HepG2 (cell line): ENCODE measurements at regions not wholly inside any gene's neighbourhood (a gene's known extent, or its start where the extent isn't known, plus 50 kb on each side); places are given as distances from the start of the nearest gene placed in this dataset.

ENCODE experiments used
- ATAC-seq: fragments of 200-7000 bp; cut with Tn5 transposase; 3 replicates; pipeline ENCODE4 v1.9.1; 2020; ENCODE audit warnings: mild to moderate bottlenecking, moderate library complexity
- BruUV-seq: library from RNA; stranded (reverse); fragments of 400-500 nt; replicated peaks from 2 replicates; lab custom pipeline; 2021; lab: Mats Ljungman, UMichigan
- CTCF ChIA-PET: fragments of 300-600 bp; formaldehyde crosslinking; extraction: SDS; loops from one replicate; lab custom pipeline; 2021; ENCODE audit warnings: low total read pairs, inconsistent platforms, low intra/inter-chr PET ratio; lab: Yijun Ruan, JAX
- POLR2A ChIA-PET: fragments of 350-600 bp; sonication (Branson Sonifier 250); formaldehyde crosslinking; loops from one replicate; lab custom pipeline; 2020; ENCODE audit warnings: antibody characterized with exemption, inconsistent platforms; lab: Yijun Ruan, JAX
- DNase-seq: peaks from one replicate; pipeline ENCODE4 v3.0.0-alpha.2; 2015; ENCODE audit warnings: low spot score
- FAIRE-seq: peaks from 3 replicates; lab custom pipeline; 2011; peaks lifted over from hg19 to GRCh38; lab: Jason Lieb, UNC
- H2AFZ ChIP-seq: one replicate; pipeline ENCODE4 v1.6.1; 2011; ENCODE audit warnings: low read length, inconsistent platforms
- H3K27ac ChIP-seq: fragments of 300-600 bp; 3 replicates; pipeline ENCODE4 v1.8.0; 2011; ENCODE audit warnings: mixed run types, mild to moderate bottlenecking, mixed read lengths, low read length, inconsistent platforms; ENCODE audit not compliant: insufficient read depth; ENCODE audit errors: extremely low read length
- H3K27me3 ChIP-seq, 2 experiments: fragments of 200-600 bp in 1 of 2; 2 replicates in 1 of 2; 3 replicates in 1 of 2; pipeline versions ENCODE4 v1.6.0 to v1.8.0; 2011; ENCODE audit warnings: low read length in 2 of 2, mild to moderate bottlenecking in 2 of 2, moderate library complexity in 2 of 2, inconsistent platforms in 1 of 2; ENCODE audit not compliant: insufficient read depth in 2 of 2, control insufficient read depth in 1 of 2
- H3K36me3 ChIP-seq, 2 experiments: fragments of 200-600 bp in 1 of 2; replicated peaks in 1 of 2; 2 replicates in 1 of 2; 3 replicates in 1 of 2; pipeline versions ENCODE4 v1.5.1 to v1.8.0; 2011; ENCODE audit warnings: low read length in 2 of 2, inconsistent platforms in 1 of 2; ENCODE audit not compliant: insufficient read depth in 2 of 2, control insufficient read depth in 1 of 2
- H3K4me1 ChIP-seq: 2 replicates; pipeline ENCODE4 v1.5.1; 2012; ENCODE audit warnings: low read length, inconsistent platforms; ENCODE audit not compliant: insufficient read depth
- H3K4me2 ChIP-seq: 2 replicates; pipeline ENCODE4 v1.6.0; 2011; ENCODE audit warnings: low read depth, low read length, inconsistent platforms
- H3K4me3 ChIP-seq, 3 experiments: fragments of 200-600 bp in 1 of 3; sonication (generic), shearing (Covaris generic) in 1 of 3; replicated peaks in 1 of 3; 2 replicates each; pipeline ENCODE4 v1.5.1; 2011 to 2016; ENCODE audit warnings: low read length in 3 of 3, inconsistent platforms in 2 of 3, low read depth in 2 of 3, mild to moderate bottlenecking in 2 of 3, control low read depth in 1 of 3, mixed read lengths in 1 of 3; ENCODE audit not compliant: insufficient read depth in 1 of 3
- H3K79me2 ChIP-seq: one replicate; pipeline ENCODE4 v1.6.1; 2011; ENCODE audit warnings: low read length, inconsistent platforms; ENCODE audit not compliant: insufficient read depth
- H3K9ac ChIP-seq: 2 replicates; pipeline ENCODE4 v1.6.0; 2011; ENCODE audit warnings: mild to moderate bottlenecking, low read depth, low read length, inconsistent platforms; ENCODE audit not compliant: insufficient read depth
- H3K9me3 ChIP-seq: 2 replicates; pipeline ENCODE4 v1.5.1; 2012; ENCODE audit warnings: mild to moderate bottlenecking, low read length
- H4K20me1 ChIP-seq: 2 replicates; pipeline ENCODE4 v1.6.0; 2011; ENCODE audit warnings: inconsistent platforms, mild to moderate bottlenecking, low read length, moderate library complexity; ENCODE audit not compliant: insufficient read depth
- CREB1 ChIP-seq, 2 experiments: fragments of 450-650 bp in 1 of 2; IDR thresholded peaks; 2 replicates each; pipeline ENCODE4 v1.6.1; 2016 to 2017; ENCODE audit warnings: control low read depth in 1 of 2, mild to moderate bottlenecking in 1 of 2, missing compliant biosample characterization in 1 of 2, missing genetic modification characterization in 1 of 2
- EHMT2 ChIP-seq: fragments of 200-600 bp; sonication (generic); IDR thresholded peaks from 2 replicates; pipeline ENCODE4 v1.7.0; 2017; ENCODE audit warnings: antibody characterized with exemption, low read depth, low read length, borderline replicate concordance
- FIP1L1 ChIP-seq: fragments of 200-400 bp; formaldehyde crosslinking; IDR thresholded peaks from 2 replicates; pipeline ENCODE4 v1.6.1; 2018; ENCODE audit warnings: low read depth, mild to moderate bottlenecking, low read length, moderate library complexity, borderline replicate concordance; ENCODE audit not compliant: insufficient read depth
- HNF1B ChIP-seq: sonication (generic); formaldehyde crosslinking; IDR thresholded peaks from 2 replicates; pipeline ENCODE4 v1.5.1; 2020; ENCODE audit warnings: mild to moderate bottlenecking, moderate library complexity, missing genetic modification reagents
- KAT2B ChIP-seq: fragments of 150-350 bp; IDR thresholded peaks from 2 replicates; pipeline ENCODE4 v1.6.1; 2014; ENCODE audit warnings: low read depth, low read length, borderline replicate concordance
- MATR3 ChIP-seq: sonication (generic); formaldehyde crosslinking; IDR thresholded peaks from 2 replicates; pipeline ENCODE4 v1.4.0; 2020; ENCODE audit warnings: missing genetic modification reagents
- MED13 ChIP-seq: sonication (generic); formaldehyde crosslinking; IDR thresholded peaks from 2 replicates; pipeline ENCODE4 v1.5.0; 2020; ENCODE audit warnings: missing genetic modification reagents
- POLR2G ChIP-seq: fragments of 200-400 bp; formaldehyde crosslinking; IDR thresholded peaks from 2 replicates; pipeline ENCODE4 v1.6.1; 2018; ENCODE audit warnings: mild to moderate bottlenecking, low read depth, low read length, moderate library complexity
- RBAK ChIP-seq: sonication (generic); formaldehyde crosslinking; IDR thresholded peaks from 2 replicates; pipeline ENCODE4 v1.5.1; 2020; ENCODE audit warnings: mild to moderate bottlenecking, missing genetic modification reagents
- RFX1 ChIP-seq: fragments of 450-650 bp; IDR thresholded peaks from 2 replicates; pipeline ENCODE4 v1.6.1; 2017
- RFXAP ChIP-seq: sonication (generic); formaldehyde crosslinking; IDR thresholded peaks from 2 replicates; pipeline ENCODE4 v1.4.0; 2020; ENCODE audit warnings: missing genetic modification reagents, borderline replicate concordance
- SMARCE1 ChIP-seq: fragments of 450-650 bp; IDR thresholded peaks from 2 replicates; pipeline ENCODE4 v1.6.1; 2017; ENCODE audit warnings: borderline replicate concordance
- ZNF10 ChIP-seq: sonication (generic); formaldehyde crosslinking; IDR thresholded peaks from 2 replicates; pipeline ENCODE4 v1.4.0; 2020; ENCODE audit warnings: mild to moderate bottlenecking, low read depth, missing genetic modification reagents, borderline replicate concordance
- ZNF639 ChIP-seq: conservative IDR thresholded peaks from 2 replicates; pipeline ENCODE4 v1.6.1; 2018; ENCODE audit warnings: missing genetic modification reagents
- ZNF703 ChIP-seq: sonication (generic); formaldehyde crosslinking; IDR thresholded peaks from 2 replicates; pipeline ENCODE4 v1.5.1; 2020; ENCODE audit warnings: missing genetic modification reagents, mild to moderate bottlenecking, moderate library complexity, borderline replicate concordance
- ZNF724P ChIP-seq: sonication (generic); formaldehyde crosslinking; IDR thresholded peaks from 2 replicates; pipeline ENCODE4 v1.8.0; 2022; ENCODE audit warnings: missing genetic modification reagents, borderline replicate concordance
- ZNF770 ChIP-seq: sonication (generic); formaldehyde crosslinking; IDR thresholded peaks from 2 replicates; pipeline ENCODE4 v1.5.0; 2020; ENCODE audit warnings: mild to moderate bottlenecking, missing genetic modification reagents
- WGBS: methylation state at CpG from one replicate; pipeline ENCODE4 v1.1.6; 2017; ENCODE audit warnings: low lambda C conversion rate; 5-methylcytosine and 5-hydroxymethylcytosine counted together
- in situ Hi-C: cut with HindIII; loops from 2 replicates; pipeline ENCODE4 v1.10.0; 2017; ENCODE audit warnings: low pct_unique_long_range_greater_than_20kb; ENCODE audit not compliant: extremely low pct_ligation_motif_present
- intact Hi-C: fragments of 100-400 bp; cut with micrococcal nuclease; formaldehyde crosslinking; loops from one replicate; pipeline ENCODE4 v1.10.0; 2022; ENCODE audit not compliant: unreplicated experiment
- TF ChIP-seq, protein P1 (sequence below): sonication (generic); formaldehyde crosslinking; IDR thresholded peaks from 2 replicates; pipeline ENCODE4 v1.5.0; 2020; ENCODE audit warnings: mild to moderate bottlenecking, missing genetic modification reagents, borderline replicate concordance

DNA sequence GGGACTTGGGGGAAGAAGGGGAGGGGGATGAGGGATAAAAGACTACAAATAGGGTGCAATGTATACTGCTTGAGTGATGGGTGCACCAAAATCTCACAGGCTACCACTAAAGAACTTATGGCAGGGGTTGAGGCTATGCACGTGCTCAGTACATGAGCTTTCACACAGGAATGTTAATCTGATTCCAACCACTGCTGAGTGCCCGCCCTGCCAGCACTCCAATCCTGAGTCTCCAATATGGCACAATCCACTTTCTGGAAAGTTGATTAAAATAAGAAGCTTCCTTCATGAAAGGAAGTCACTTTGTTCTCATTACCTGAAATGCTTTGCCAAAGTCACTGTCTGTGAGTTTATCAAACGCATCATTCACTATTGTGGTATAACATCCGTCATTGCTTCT, 463.0 kb downstream of the IRS2 start:
- Histone ChIP-seq H3K36me3 (no peaks in the 10 kb centered on the region), H3K4me2 (no peak overlapping the region), H3K79me2 (no peaks in the 10 kb centered on the region), H3K27me3 (no peaks in the 10 kb centered on the region; a peak in 1 of 5 replicates), H3K4me3 (no peak overlapping the region), H3K27ac (no peak overlapping the region), H4K20me1 (no peaks in the 10 kb centered on the region), H3K9ac (no peak overlapping the region), H2AFZ (no peak overlapping the region), H3K9me3 (peaks cover 40% of the 10 kb centered on the region; the same call in 1 of the 2 replicates), H3K4me1 (no peaks in the 10 kb centered on the region)
- no TSS peak for BruUV-seq
- ChIA-PET CTCF (no interaction called here), POLR2A (no interaction called here)
- in situ Hi-C loops (no loop called here), intact Hi-C loops (no loop called here)
- TF ChIP-seq KAT2B (no peak), ZNF724P (CRISPR knock-in tag) (no peak), ZNF10 (CRISPR knock-in tag) (no peak), CREB1 (IDR thresholded peaks at IDR 0.05) (no peak), CREB1 (CRISPR knock-in tag; IDR thresholded peaks at IDR 0.05) (no peak), RBAK (CRISPR knock-in tag) (no peak), HNF1B (CRISPR knock-in tag) (no peak), ZNF639 (CRISPR knock-in tag) (no peak), MATR3 (no peak), SMARCE1 (no peak), POLR2G (no peak), FIP1L1 (no peak), EHMT2 (no peak), RFXAP (no peak), MED13 (CRISPR knock-in tag) (no peak), ZNF703 (CRISPR knock-in tag) (no peak), ZNF770 (CRISPR knock-in tag) (no peak), RFX1 (no peak)
- TF ChIP-seq, protein P1, sequence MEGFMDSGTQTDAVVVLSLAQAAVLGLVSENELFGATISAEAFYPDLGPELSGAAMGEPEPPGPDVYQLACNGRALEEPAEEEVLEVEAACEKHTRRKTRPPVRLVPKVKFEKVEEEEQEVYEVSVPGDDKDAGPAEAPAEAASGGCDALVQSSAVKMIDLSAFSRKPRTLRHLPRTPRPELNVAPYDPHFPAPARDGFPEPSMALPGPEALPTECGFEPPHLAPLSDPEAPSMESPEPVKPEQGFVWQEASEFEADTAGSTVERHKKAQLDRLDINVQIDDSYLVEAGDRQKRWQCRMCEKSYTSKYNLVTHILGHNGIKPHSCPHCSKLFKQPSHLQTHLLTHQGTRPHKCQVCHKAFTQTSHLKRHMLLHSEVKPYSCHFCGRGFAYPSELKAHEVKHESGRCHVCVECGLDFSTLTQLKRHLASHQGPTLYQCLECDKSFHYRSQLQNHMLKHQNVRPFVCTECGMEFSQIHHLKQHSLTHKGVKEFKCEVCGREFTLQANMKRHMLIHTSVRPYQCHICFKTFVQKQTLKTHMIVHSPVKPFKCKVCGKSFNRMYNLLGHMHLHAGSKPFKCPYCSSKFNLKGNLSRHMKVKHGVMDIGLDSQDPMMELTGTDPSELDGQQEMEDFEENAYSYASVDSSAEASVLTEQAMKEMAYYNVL (CRISPR knock-in tag), result no peak
- ATAC-seq (no peak), DNase-seq (no peak), FAIRE-seq (no peak)
- WGBS, result 21% methylated on average over 4 of the region's 4 CpGs
